Psoas muscle (tissue), 7 donors: ENCODE measurements at regions not wholly inside any gene's neighbourhood (a gene's known extent, or its start where the extent isn't known, plus 50 kb on each side); places are given as distances from the start of the nearest gene placed in this dataset.

Experiments
- ATAC-seq, 4 donors: fragments of 200-7000 bp; cut with Tn5 transposase; one replicate each; pipeline ENCODE4 v1.9.1; 2020; ENCODE audit warnings: moderate library complexity in 3 of 4, mild to moderate bottlenecking in 2 of 4
- DNase-seq, 2 donors: peaks; one replicate each; pipeline ENCODE4 v3.0.0-alpha.2; 2020
- H3K27ac ChIP-seq: fragments of 200-600 bp; one replicate; pipeline ENCODE4 v1.8.0; 2022
- H3K27me3 ChIP-seq, 3 donors: fragments of 200-600 bp in 1 of 3; one replicate each; pipeline versions ENCODE4 v1.6.1 to v1.8.0; 2013 to 2022; ENCODE audit warnings: low read length in 2 of 3, mild to moderate bottlenecking in 2 of 3, moderate library complexity in 1 of 3; ENCODE audit not compliant: insufficient read depth in 3 of 3
- H3K36me3 ChIP-seq, 2 donors: fragments of 200-600 bp in 1 of 2; one replicate each; pipeline versions ENCODE4 v1.6.1 to v1.8.0; 2013 to 2022; ENCODE audit warnings: low read depth in 1 of 2, mild to moderate bottlenecking in 1 of 2, moderate library complexity in 1 of 2; ENCODE audit not compliant: insufficient read depth in 1 of 2
- H3K4me1 ChIP-seq: fragments of 200-600 bp; one replicate; pipeline ENCODE4 v1.8.0; 2022
- H3K4me3 ChIP-seq: fragments of 200-600 bp; one replicate; pipeline ENCODE4 v1.8.0; 2022; ENCODE audit warnings: mild to moderate bottlenecking
- H3K9me3 ChIP-seq: fragments of 200-600 bp; one replicate; pipeline ENCODE4 v1.8.0; 2022
- CTCF ChIP-seq: fragments of 200-600 bp; IDR thresholded peaks from one replicate; pipeline ENCODE4 v1.8.0; 2022; ENCODE audit warnings: antibody characterized with exemption
- WGBS, 3 donors: extraction: QIAGEN DNeasy Blood & Tissue Kit; methylation state at CpG; one replicate each; pipeline versions ENCODE4 v1.1.6 to v1.1.7; 2013; 5-methylcytosine and 5-hydroxymethylcytosine counted together
- intact Hi-C, 2 donors: fragments of 100-400 bp; cut with DNase I; formaldehyde crosslinking; loops; one replicate each; pipeline versions ENCODE4 v1.11.0 to v1.14.2; 2022
- donor health status: healthy with polysubstance abuse.
- donor health status: DM: no; HTN: no; CAD: no; lungs with moderate emphysema.
- donor health status: Bipolar disorder and iron deficiency.
- donor health status: healthy.
- donor health status: DM: yes; HTN: yes; CAD: no.
- donor health status: DM: no; HTN: no; CAD: no.
- donor health status: DM: yes; HTN: yes; CAD: no.

GRCh38 chr17:55829995-55830612 is 79.3 kb downstream of the PCTP start:
- H3K9me3 ChIP-seq = no peaks in the 10 kb centered on the region
- no peaks in the 10 kb centered on the region for H3K36me3 ChIP-seq
- ATAC-seq = no peak
- no peak for DNase-seq
- H3K27ac ChIP-seq = no peak overlapping the region
- no peak for TF ChIP-seq CTCF
- 72 to 76% (median 72%) methylated on average over 6 of the region's 6 CpGs for WGBS, 3 donors
- no peaks in the 10 kb centered on the region for H3K27me3 ChIP-seq
- H3K4me3 ChIP-seq = no peak overlapping the region
- H3K4me1 ChIP-seq = no peaks in the 10 kb centered on the region
- intact Hi-C loops = no loop called here

GRCh38 chr17:55830699-55831471 is 80.0 kb downstream of the PCTP start:
- intact Hi-C loops = no loop called here
- WGBS, 3 donors = 45 to 62% (median 48%) methylated on average over 10 of the region's 10 CpGs
- Histone ChIP-seq H3K27ac (no peak overlapping the region), H3K4me1 (no peaks in the 10 kb centered on the region), H3K4me3 (no peak overlapping the region), H3K36me3 (no peaks in the 10 kb centered on the region), H3K9me3 (no peaks in the 10 kb centered on the region), H3K27me3 (no peaks in the 10 kb centered on the region)
- no peak for DNase-seq
- ATAC-seq = no peak
- no peak for TF ChIP-seq CTCF

GRCh38 chr17:55833306-55833705 is 82.5 kb downstream of the PCTP start:
- WGBS, 3 donors = 96 to 100% (median 98%) methylated on average over 1 of the region's 1 CpG
- Histone ChIP-seq H3K36me3 (no peaks in the 10 kb centered on the region), H3K27ac (no peak overlapping the region), H3K27me3 (no peaks in the 10 kb centered on the region), H3K4me1 (no peaks in the 10 kb centered on the region), H3K9me3 (no peaks in the 10 kb centered on the region), H3K4me3 (no peak overlapping the region)
- no peak for TF ChIP-seq CTCF
- no peak for ATAC-seq
- intact Hi-C loops = no loop called here
- DNase-seq = no peak

GRCh38 chr17:55842405-55843158 is 91.7 kb downstream of the PCTP start:
- Histone ChIP-seq H3K36me3 (no peaks in the 10 kb centered on the region), H3K27ac (no peak overlapping the region), H3K27me3 (no peaks in the 10 kb centered on the region), H3K9me3 (no peaks in the 10 kb centered on the region), H3K4me3 (no peak overlapping the region), H3K4me1 (no peaks in the 10 kb centered on the region)
- peak in 1 of 4 donors; percentile 49 for ATAC-seq
- intact Hi-C loops = no loop called here
- WGBS, 3 donors = 39 to 61% (median 46%) methylated on average over 5 of the region's 5 CpGs
- TF ChIP-seq CTCF = no peak
- no peak for DNase-seq
